K562 (cell line): ENCODE measurements at regions not wholly inside any gene's neighbourhood (a gene's known extent, or its start where the extent isn't known, plus 50 kb on each side); places are given as distances from the start of the nearest gene placed in this dataset.

ENCODE experiments used
- ATAC-seq: fragments of 200-7000 bp; cut with Tn5 transposase; 3 replicates; pipeline ENCODE4 v1.9.1; 2020; ENCODE audit warnings: moderate library complexity
- BruUV-seq: library from RNA; stranded (reverse); fragments of 400-500 nt; replicated peaks from 2 replicates; lab custom pipeline; 2021; lab: Mats Ljungman, UMichigan
- CTCF ChIA-PET: fragments of 300-600 bp; formaldehyde crosslinking; extraction: SDS; loops from one replicate; lab custom pipeline; 2021; ENCODE audit warnings: low intra/inter-chr PET ratio; lab: Yijun Ruan, JAX
- POLR2A ChIA-PET: fragments of 300-600, 350-650 bp; sonication (Branson Sonifier 250); formaldehyde crosslinking; extraction: SDS; loops from one replicate; lab custom pipeline; 2021; ENCODE audit warnings: antibody characterized with exemption, inconsistent platforms; lab: Yijun Ruan, JAX
- DNase-seq, 4 experiments: peaks; one replicate each; pipeline versions ENCODE4 v3.0.0 to v3.0.0-alpha.2; 2011 to 2018; ENCODE audit warnings: low spot score in 3 of 4, mixed read lengths in 3 of 4; ENCODE audit errors: extremely low read depth in 1 of 4
- FAIRE-seq: peaks from 2 replicates; lab custom pipeline; 2011; peaks lifted over from hg19 to GRCh38; lab: Jason Lieb, UNC
- H2AFZ ChIP-seq: 2 replicates; pipeline ENCODE4 v1.6.0; 2011; ENCODE audit warnings: low read depth, low read length, control low read depth, inconsistent platforms
- H3K27ac ChIP-seq: fragments of 200-600 bp; 3 replicates; pipeline ENCODE4 v1.8.0; 2011; ENCODE audit warnings: low read depth, mild to moderate bottlenecking, control low read depth, inconsistent platforms, low read length, moderate library complexity, mixed read lengths; ENCODE audit errors: extremely low read depth
- H3K27me3 ChIP-seq, 2 experiments: fragments of 300-600 bp in 1 of 2; 2 replicates in 1 of 2; 3 replicates in 1 of 2; pipeline versions ENCODE4 v1.6.0 to v1.8.0; 2011; ENCODE audit warnings: inconsistent platforms in 2 of 2, low read length in 2 of 2, mild to moderate bottlenecking in 1 of 2, mixed read lengths in 1 of 2, moderate library complexity in 1 of 2; ENCODE audit not compliant: control insufficient read depth in 2 of 2, insufficient read depth in 2 of 2
- H3K36me3 ChIP-seq: fragments of 300-600 bp; 3 replicates; pipeline ENCODE4 v1.8.0; 2011; ENCODE audit warnings: mild to moderate bottlenecking, low read length, inconsistent platforms; ENCODE audit not compliant: control insufficient read depth, insufficient read depth
- H3K4me1 ChIP-seq, 2 experiments: fragments of 200-600 bp in 1 of 2; replicated peaks in 1 of 2; 2 replicates in 1 of 2; 3 replicates in 1 of 2; pipeline versions ENCODE4 v1.5.1 to v1.8.0; 2011; ENCODE audit warnings: inconsistent platforms in 2 of 2, low read length in 2 of 2, mild to moderate bottlenecking in 1 of 2, mixed read lengths in 1 of 2, moderate library complexity in 1 of 2; ENCODE audit not compliant: control insufficient read depth in 2 of 2, insufficient read depth in 2 of 2
- H3K4me2 ChIP-seq: 2 replicates; pipeline ENCODE4 v1.6.1; 2011; ENCODE audit warnings: low read length, control low read depth, inconsistent platforms, mixed read lengths; ENCODE audit not compliant: insufficient read depth
- H3K4me3 ChIP-seq: fragments of 200-600 bp; sonication (generic), shearing (Covaris generic); 2 replicates; pipeline ENCODE4 v1.5.1; 2016; ENCODE audit warnings: control low read depth, inconsistent platforms
- H3K79me2 ChIP-seq: fragments of 200-600 bp; 3 replicates; pipeline ENCODE4 v1.8.0; 2011; ENCODE audit warnings: low read length, inconsistent platforms; ENCODE audit not compliant: control insufficient read depth, insufficient read depth
- H3K9ac ChIP-seq, 2 experiments: 2 replicates each; pipeline versions ENCODE4 v1.6.0 to v1.6.1; 2011; ENCODE audit warnings: low read depth in 2 of 2, low read length in 2 of 2, control low read depth in 1 of 2, inconsistent platforms in 1 of 2, mild to moderate bottlenecking in 1 of 2, mixed read lengths in 1 of 2; ENCODE audit not compliant: insufficient read depth in 1 of 2
- H3K9me1 ChIP-seq: one replicate; pipeline ENCODE4 v1.6.0; 2011; ENCODE audit warnings: inconsistent platforms, mild to moderate bottlenecking, low read length, moderate library complexity; ENCODE audit not compliant: control insufficient read depth, insufficient read depth
- H3K9me3 ChIP-seq: replicated peaks from 2 replicates; pipeline ENCODE4 v1.5.1; 2011; ENCODE audit warnings: low read depth, low read length, inconsistent platforms; ENCODE audit not compliant: control insufficient read depth, insufficient read depth
- H4K20me1 ChIP-seq: replicated peaks from 2 replicates; pipeline ENCODE4 v1.6.1; 2011; ENCODE audit warnings: low read length, inconsistent platforms, mixed read lengths; ENCODE audit not compliant: control insufficient read depth, insufficient read depth
- BDP1 ChIP-seq: IDR thresholded peaks from 3 replicates; pipeline ENCODE4 v1.6.1; 2011; ENCODE audit not compliant: insufficient read length, insufficient read depth
- EP300 ChIP-seq: IDR thresholded peaks from 2 replicates; pipeline ENCODE4 v1.6.1; 2012; ENCODE audit warnings: low read length, improper control_type of control experiment
- HNRNPK ChIP-seq: fragments of 200-400 bp; formaldehyde crosslinking; IDR thresholded peaks from one replicate; pipeline ENCODE4 v1.6.1; 2018; ENCODE audit warnings: mild to moderate bottlenecking, low read depth, low read length; ENCODE audit not compliant: poor library complexity, severe bottlenecking
- MTA2 ChIP-seq: fragments of 450-650 bp; IDR thresholded peaks from 2 replicates; pipeline ENCODE4 v1.6.1; 2016; ENCODE audit warnings: low read depth
- NFATC3 ChIP-seq: fragments of 450-650 bp; IDR thresholded peaks from 2 replicates; pipeline ENCODE4 v1.6.1; 2017; ENCODE audit warnings: mild to moderate bottlenecking
- NFRKB ChIP-seq: fragments of 450-650 bp; IDR thresholded peaks from 2 replicates; pipeline ENCODE4 v1.6.1; 2016; ENCODE audit warnings: low read depth
- NR2C1 ChIP-seq, 2 experiments: fragments of 450-650 bp; IDR thresholded peaks; 2 replicates each; pipeline ENCODE4 v1.6.1; 2017; ENCODE audit warnings: mild to moderate bottlenecking in 2 of 2, antibody characterized with exemption in 1 of 2, inconsistent platforms in 1 of 2, missing compliant biosample characterization in 1 of 2, missing genetic modification characterization in 1 of 2
- NUFIP1 ChIP-seq: fragments of 450-650 bp; IDR thresholded peaks from 2 replicates; pipeline ENCODE4 v1.6.1; 2018; ENCODE audit not compliant: partially characterized antibody
- PHTF2 ChIP-seq: fragments of 250-450 bp; sonication (Bioruptor Pico); IDR thresholded peaks from 2 replicates; pipeline ENCODE4 v1.5.0; 2021; ENCODE audit warnings: mild to moderate bottlenecking
- POU5F1 ChIP-seq: fragments of 150-350 bp; IDR thresholded peaks from 2 replicates; pipeline ENCODE4 v1.6.1; 2014; ENCODE audit warnings: borderline replicate concordance, low read length, low read depth, mild to moderate bottlenecking; ENCODE audit not compliant: partially characterized antibody
- REST ChIP-seq, 2 experiments: fragments of 450-650 bp; formaldehyde crosslinking in 1 of 2; IDR thresholded peaks; 2 replicates each; pipeline versions ENCODE4 v1.4.0 to v1.6.1; 2014 to 2020; ENCODE audit warnings: mild to moderate bottlenecking in 2 of 2, borderline replicate concordance in 1 of 2, low read depth in 1 of 2
- SAFB ChIP-seq: fragments of 200-400 bp; formaldehyde crosslinking; IDR thresholded peaks from 2 replicates; pipeline ENCODE4 v1.6.1; 2017; ENCODE audit warnings: low read depth, low read length, borderline replicate concordance
- ZBED1 ChIP-seq: IDR thresholded peaks from 2 replicates; pipeline ENCODE4 v1.6.1; 2014
- ZNF707 ChIP-seq: fragments of 250-450 bp; sonication (Bioruptor Pico); conservative IDR thresholded peaks from 2 replicates; pipeline ENCODE4 v1.8.0; 2022; ENCODE audit warnings: inconsistent platforms, mild to moderate bottlenecking, moderate library complexity
- ZNF76 ChIP-seq: fragments of 250-450 bp; sonication (Bioruptor Pico); IDR thresholded peaks from 2 replicates; pipeline ENCODE4 v1.4.0; 2020; ENCODE audit warnings: mild to moderate bottlenecking, moderate library complexity, borderline replicate concordance
- WGBS: fragments of 100-300 bp; shearing (Covaris generic); methylation state at CpG from one replicate; pipeline ENCODE4 v1.1.6; 2016; ENCODE audit warnings: low coverage, mixed read lengths; ENCODE audit not compliant: insufficient coverage; ENCODE audit errors: missing lambda C conversion rate; 5-methylcytosine and 5-hydroxymethylcytosine counted together
- in situ Hi-C: fragments of 300-500 bp; cut with MboI; formaldehyde crosslinking; loops from 4 replicates; pipeline ENCODE4 v1.15.0; 2018; ENCODE audit warnings: inconsistent platforms, mixed read lengths
- intact Hi-C: fragments of 100-400 bp; cut with micrococcal nuclease; formaldehyde crosslinking; loops from 2 replicates; pipeline ENCODE4 v1.14.2; 2022

GRCh38 chr12:123058980-123059379 lies 78.5 kb downstream of the ARL6IP4 start:
- H3K27ac ChIP-seq = no peak overlapping the region
- no peak overlapping the region for H3K4me3 ChIP-seq
- TF ChIP-seq PHTF2 (CRISPR knock-in tag) (no peak), NR2C1 (IDR thresholded peaks at IDR 0.05) (no peak), NR2C1 (tag; IDR thresholded peaks at IDR 0.05) (no peak), EP300 (no peak), ZNF76 (CRISPR knock-in tag) (no peak), NFATC3 (no peak), MTA2 (no peak), ZBED1 (no peak), ZNF707 (CRISPR knock-in tag) (no peak), POU5F1 (no peak), HNRNPK (no peak), NUFIP1 (no peak), REST (IDR thresholded peaks at IDR 0.05; ENCODE audit: borderline replicate concordance) (no peak), REST (CRISPR knock-in tag; IDR thresholded peaks at IDR 0.05; ENCODE audit: low read depth) (no peak), BDP1 (no peak), SAFB (no peak), NFRKB (no peak)
- H3K4me1 ChIP-seq = peaks cover 19 to 20% of the 10 kb centered on the region in 2 experiments; a peak in 4 of 5 replicates
- no peaks in the 10 kb centered on the region for H3K79me2 ChIP-seq
- no TSS peak for BruUV-seq
- no peaks in the 10 kb centered on the region for H3K9me3 ChIP-seq
- ChIA-PET CTCF (no interaction called here), POLR2A (interaction anchor here (0.5 to 3.7 kb wide), 7 partner anchors 8 to 325 kb away, joined by 3 to 23 read pairs (median 3); no protein-coding TSS in a partner anchor)
- DNase-seq = no peak
- H3K9ac ChIP-seq = peak overlapping the region in 1 of 2 experiments; percentile 15; a peak in 1 of 4 replicates
- in situ Hi-C loops = no loop called here
- intact Hi-C loops = no loop called here
- no peaks in the 10 kb centered on the region for H3K27me3 ChIP-seq
- no peak for ATAC-seq
- no peak for FAIRE-seq
- no peaks in the 10 kb centered on the region for H3K36me3 ChIP-seq
- no peaks in the 10 kb centered on the region for H3K9me1 ChIP-seq
- no peak overlapping the region for H2AFZ ChIP-seq
- H3K4me2 ChIP-seq = no peak overlapping the region
- no peaks in the 10 kb centered on the region; the same call in 1 of the 2 replicates for H4K20me1 ChIP-seq
- 37% methylated on average over 4 of the region's 4 CpGs for WGBS
